ENCODE measurements at regions not wholly inside any gene's neighbourhood (a gene's known extent, or its start where the extent isn't known, plus 50 kb on each side); places are given as distances from the start of the nearest gene placed in this dataset.

DNA sequence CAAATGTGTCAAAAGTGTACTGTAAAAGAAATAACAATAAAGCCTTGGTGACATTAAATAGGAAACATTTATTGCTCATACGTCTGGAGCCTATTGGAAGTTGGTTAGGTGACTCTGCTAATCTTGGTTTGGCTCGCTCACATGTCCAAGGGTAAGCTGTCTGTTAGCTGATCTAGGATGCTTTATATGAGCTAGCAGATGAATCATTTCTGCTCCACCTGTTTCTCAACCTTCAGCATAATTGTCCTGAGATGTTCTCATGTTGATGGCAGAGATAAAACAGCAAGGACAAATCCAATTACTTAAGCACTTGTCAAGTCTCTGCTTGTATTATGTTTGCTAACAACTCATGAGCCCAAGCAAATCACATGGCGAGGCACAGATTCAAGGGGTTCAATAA is 56.0 kb upstream of the CD53 start:
- DNase-seq: no peak

- no peak for DNase-seq
Measured at GRCh38 chr1:110811529-110811928, 61.4 kb upstream of the CD53 start.

GRCh38 chr1:110800079-110800478 is 72.9 kb upstream of the CD53 start:
- no peak for DNase-seq

GRCh38 chr1:110798691-110799256 is 74.2 kb upstream of the CD53 start:
- no peak for DNase-seq

DNA sequence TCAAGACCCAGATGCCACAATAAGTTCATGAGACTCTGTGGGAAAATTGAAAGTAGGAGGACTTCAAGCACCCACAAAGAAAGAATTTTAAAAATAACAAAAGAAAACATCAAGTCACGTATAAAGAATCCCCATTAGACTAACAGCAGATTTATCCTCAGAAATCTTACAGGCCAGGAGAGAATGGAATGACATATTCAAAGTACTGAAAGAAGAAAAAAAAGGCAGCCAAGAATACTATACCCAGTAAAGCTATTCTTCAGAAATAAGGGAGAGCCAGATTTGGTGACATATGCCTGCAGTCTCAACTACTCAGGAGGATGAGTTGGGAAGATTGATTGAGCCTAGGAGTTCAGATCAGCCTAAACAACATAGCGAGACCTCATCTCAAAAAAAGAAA is 84.3 kb upstream of the CD53 start:
- no peak for DNase-seq

GRCh38 chr1:110787328-110788071 is 85.4 kb upstream of the CD53 start:
- DNase-seq: no peak

DNA sequence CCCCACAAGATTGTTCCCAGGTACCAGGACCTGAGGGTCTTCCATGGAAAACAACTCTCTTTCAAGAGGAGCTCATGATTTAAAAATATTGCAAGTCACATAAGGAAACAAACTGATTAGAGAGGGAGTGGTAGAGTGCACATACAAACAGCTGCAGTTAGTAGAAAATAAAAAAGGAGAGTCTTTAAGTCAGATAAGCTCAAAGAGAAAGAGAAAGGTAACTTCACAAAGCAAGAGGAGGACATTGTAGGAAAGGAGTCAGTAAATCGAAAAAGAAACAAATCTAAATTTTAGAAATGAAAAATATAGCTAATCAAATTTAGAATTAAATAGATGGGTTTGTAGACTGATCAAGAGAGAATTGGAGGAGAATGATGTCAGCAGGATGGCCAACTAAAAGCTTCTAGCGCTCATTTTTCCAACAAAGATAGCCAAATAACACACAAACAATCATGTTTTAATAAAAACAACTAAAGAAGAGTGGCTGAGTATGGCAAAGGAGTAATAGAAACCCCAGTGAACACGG is 86.1 kb upstream of the CD53 start:
- DNase-seq: no peak

DNA sequence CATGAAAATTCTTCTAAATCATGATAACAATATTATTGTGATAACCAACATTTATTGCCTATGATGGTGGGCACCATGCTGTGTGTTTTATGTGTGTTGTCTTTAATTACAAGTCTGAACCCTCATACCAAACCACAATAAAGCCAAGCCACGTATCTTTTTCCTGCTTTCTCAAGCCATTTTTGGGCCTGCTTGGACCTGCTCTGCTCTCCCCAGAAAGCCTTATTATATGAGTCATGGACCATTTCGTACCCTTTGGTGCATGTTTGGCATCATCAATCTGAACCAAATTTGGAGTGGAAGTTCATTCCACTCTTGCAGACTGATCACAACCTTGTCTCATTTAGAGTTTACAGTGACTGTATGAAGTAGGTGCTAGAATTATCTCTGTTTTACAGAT is 87.3 kb upstream of the CD53 start:
- no peak for DNase-seq

DNA sequence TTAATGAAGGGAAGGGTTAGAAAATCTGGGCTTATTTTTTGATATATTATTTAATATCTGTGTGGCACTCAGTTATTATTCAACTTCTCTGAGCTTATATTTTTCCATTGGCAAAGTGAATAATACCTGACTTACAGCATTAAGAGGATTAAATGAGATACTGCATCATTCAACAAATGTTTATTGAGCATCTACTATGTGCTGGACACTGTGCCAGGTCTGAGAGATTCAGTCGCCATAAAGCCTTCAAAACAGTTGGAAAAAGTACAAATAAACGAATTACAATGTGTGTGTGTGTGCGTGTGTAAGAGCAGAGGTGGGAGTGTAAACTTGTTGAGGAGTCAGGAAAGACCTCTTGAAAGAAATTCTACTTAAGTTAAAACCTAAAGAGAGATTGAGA is 87.9 kb upstream of the CD53 start:
- DNase-seq: no peak

- DNase-seq: peak; percentile 48
Measured at GRCh38 chr1:110783292-110783918, 89.5 kb upstream of the CD53 start.

GRCh38 chr1:110781525-110781924 is 91.4 kb upstream of the CD53 start:
- DNase-seq: no peak

DNA sequence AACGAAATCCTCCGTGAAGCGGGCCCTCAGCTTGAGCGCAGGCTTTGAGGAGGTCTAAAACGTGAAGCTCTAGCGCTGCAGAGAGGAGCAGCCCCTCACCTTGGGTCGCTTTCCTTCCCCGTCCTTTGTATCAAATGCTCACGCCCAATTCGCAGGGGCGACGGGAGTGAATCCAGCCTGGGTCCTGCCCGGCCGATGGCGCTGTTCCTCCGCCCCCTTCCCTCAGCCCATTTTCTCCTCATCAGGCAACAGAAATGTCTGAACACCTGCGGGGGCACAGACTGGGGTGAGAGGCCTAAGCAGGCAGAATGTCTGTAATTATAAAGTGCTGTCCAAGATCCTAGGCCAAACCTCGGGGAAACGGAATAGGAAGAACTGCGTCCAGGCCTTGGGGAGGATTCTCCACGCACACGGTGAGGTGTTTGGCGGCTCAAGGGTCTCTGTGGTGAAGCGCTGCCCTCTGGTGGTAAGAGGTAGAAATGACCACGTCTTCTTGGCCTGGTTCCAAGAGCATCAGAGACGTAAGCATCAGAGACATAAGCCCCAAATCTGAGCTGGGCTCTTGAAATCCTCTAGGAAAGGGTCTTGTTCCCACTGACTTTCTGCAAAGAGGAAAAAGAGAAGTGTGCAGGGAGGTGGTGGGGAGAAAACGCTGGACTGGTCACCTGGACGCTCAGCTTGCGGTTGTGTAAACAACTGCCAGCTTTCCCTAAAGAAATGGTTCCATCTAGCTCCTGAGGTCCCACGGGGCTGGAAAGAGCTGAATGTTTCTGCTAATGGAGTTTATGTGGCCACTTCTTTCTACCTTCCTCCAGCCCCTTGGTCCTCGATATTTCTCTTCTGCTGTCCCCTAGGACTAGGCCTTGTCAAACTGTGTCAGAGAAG is 92.1 kb upstream of the CD53 start:
- peak; percentile 71 for DNase-seq

DNA sequence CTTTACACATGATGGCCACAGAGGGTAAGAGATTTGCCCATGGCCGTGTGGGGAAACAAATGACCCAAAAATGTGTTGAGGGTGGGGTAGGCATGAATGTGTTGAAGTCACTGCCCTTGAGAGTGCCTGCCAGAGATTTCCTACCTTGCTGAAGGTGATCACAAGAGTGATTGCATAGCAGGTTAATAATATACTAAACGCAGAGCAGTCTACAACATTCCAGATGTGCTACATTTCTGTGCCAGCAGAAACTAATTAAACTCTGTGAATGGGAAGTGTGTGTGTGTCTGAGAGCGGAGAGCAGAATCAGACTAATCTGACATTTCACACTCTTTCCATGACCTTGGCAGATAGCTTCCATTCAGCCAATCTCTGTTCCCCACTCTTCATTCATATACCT is 93.3 kb upstream of the CD53 start:
- DNase-seq: no peak

- DNase-seq: no peak
Measured at GRCh38 chr1:110778821-110779220, 94.1 kb upstream of the CD53 start.

DNA sequence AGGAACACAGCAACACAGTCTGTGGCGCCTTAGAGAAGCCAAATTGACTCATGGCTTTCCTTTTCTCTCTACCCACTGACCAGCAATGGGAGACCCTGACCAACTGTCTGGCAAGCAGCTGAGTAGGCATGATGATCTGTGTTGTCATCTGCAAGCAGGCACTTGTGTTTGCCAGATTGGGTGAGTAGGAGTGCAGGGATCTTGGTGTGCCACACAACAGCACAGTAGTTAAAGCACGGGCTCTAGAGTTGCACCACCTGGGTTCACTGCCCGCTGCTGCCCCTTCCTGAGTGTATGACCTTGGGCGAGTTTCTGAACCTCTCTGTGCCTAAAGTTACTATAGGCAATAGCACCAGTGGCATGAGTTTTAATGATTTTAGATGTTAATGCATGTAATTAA is 95.7 kb upstream of the CD53 start:
- DNase-seq: no peak

GRCh38 chr1:110774398-110774797 is 98.5 kb upstream of the CD53 start:
- DNase-seq: no peak

GRCh38 chr1:110773813-110774212 is 99.1 kb upstream of the KCNA3 start:
- DNase-seq: no peak

DNA sequence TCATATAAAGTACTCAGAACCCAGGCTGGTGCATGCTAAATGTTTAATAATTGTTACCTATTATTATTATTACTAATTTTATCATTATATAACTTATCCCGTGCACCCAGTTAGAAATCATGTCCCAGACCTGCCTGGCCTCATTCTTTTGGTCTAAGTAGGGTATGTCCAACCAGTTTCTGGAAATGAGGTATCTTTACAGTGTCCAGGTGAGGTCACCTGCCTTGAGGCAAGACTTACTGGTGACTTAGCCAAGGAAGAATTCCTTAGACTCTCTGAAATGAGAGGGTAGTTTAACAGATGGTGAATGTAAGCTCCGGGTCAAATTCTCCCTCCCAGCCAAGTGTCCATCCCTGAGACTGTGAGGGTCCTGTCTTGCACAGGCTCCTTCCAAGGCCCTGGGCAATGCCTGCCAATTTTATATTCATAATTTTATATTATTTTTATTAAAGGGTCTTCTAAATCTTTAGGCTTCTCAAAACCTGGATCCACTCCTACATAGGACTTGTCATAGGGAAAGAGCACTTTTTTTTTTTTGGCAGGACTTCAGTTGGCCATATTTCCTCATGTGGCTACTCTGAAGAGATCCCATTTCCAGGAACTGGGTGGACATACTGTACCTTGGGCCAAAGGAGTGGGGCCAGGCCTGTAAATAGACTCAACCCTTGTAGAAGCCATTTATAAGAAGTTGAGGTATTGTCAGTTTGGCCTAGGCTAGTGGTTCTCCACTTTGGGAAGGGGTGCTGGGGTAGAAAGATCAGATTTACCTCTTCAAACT is 96.7 kb upstream of the KCNA3 start:
- DNase-seq: no peak

DNA sequence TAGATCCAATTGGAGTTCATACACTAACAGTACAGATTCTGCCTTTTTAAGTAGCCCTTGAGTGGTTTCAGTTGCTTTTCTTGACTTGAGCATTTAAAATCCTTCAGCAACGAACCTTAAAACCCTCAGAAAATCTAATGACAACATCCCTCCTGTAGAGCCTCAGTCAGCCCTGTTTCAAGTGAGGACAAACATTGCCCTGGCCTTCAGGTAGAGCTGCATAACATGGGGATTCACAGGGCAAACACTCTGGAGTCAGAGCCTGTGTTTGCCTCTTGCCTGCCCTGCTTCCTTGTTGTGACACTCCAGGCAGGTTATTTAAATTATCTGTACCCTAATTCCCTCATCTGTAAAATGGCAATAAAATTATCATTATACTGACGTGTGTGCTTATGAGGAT is 96.1 kb upstream of the KCNA3 start:
- DNase-seq: no peak

DNA sequence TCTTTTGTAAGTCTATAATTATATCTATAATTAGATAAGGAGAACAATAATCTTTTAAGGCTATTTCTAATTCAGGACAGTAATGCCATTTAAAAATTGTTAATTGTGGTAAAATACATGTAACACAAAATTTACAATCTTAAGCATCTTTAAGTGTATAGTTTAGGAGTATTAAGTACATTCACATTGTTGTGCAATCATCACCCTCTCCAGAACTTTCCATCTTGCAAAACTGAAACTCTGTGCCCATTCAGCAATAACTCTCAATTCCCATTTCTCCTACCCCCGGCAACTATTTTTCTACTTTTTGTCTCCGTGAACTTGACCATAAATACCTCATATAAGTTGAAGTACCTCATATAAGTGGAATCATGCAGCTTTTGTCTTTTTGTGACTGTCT is 93.9 kb upstream of the KCNA3 start:
- DNase-seq: no peak

GRCh38 chr1:110766336-110766647 is 91.6 kb upstream of the KCNA3 start:
- DNase-seq: no peak

DNA sequence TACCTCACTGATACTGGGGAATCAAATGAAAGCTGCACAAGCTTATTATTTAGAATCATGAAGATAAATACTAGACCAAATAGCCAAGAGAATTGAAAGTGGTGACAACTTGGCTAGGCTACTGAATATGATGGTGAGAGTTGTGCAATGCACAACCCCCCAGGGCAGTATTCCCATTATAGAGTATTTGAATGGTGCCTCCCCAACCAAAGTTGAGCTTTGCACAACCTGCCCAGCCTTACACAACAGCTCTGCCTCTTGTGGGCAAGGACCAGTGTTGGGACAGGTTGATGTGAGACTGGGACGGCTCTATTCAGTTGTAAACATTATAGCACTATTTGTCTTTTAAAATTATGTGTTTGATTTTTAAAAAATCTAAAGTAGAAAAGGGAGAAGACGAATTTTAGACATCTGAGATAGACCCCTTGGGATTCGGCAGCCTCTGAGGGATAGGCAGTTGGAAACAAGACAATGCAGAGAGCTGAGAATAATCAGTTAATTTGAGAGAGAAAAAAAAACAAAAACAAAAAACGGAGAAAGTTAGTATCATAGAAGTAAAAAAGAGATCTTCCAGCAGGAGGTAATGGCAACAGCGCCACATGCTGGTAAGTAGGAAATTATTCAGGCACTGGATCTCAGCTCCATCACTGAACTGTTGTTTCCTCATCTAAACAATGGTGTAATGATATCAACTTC is 91.0 kb upstream of the KCNA3 start:
- DNase-seq: peak; percentile 43
